IMR-90 (cell line): ENCODE measurements at regions not wholly inside any gene's neighbourhood (a gene's known extent, or its start where the extent isn't known, plus 50 kb on each side); places are given as distances from the start of the nearest gene placed in this dataset.
A peak's percentile ranks its signal among the peaks of the same experiment; 100 is the strongest.

ENCODE experiments used
- BHLHE40 ChIP-seq: fragments of 150-350 bp; IDR thresholded peaks from 2 replicates; pipeline ENCODE4 v1.6.1; 2016; ENCODE audit warnings: mild to moderate bottlenecking, low read depth, low read length
- CEBPB ChIP-seq: IDR thresholded peaks from 2 replicates; pipeline ENCODE4 v1.6.1; 2012; ENCODE audit warnings: low read depth, low read length, improper control_type of control experiment
- CTCF ChIP-seq: conservative IDR thresholded peaks from 2 replicates; pipeline ENCODE4 v1.5.1; 2012; ENCODE audit warnings: mild to moderate bottlenecking, low read depth, low read length, improper control_type of control experiment
- ELK1 ChIP-seq: fragments of 150-350 bp; IDR thresholded peaks from 2 replicates; pipeline ENCODE4 v1.6.1; 2016; ENCODE audit warnings: low read depth, mild to moderate bottlenecking, low read length, moderate library complexity, borderline replicate concordance
- FOS ChIP-seq: fragments of 150-350 bp; IDR thresholded peaks from 2 replicates; pipeline ENCODE4 v1.6.1; 2016; ENCODE audit warnings: low read depth, low read length
- MAFK ChIP-seq: IDR thresholded peaks from 2 replicates; pipeline ENCODE4 v1.6.1; 2012; ENCODE audit warnings: low read depth, low read length, improper control_type of control experiment
- MAZ ChIP-seq: IDR thresholded peaks from 2 replicates; pipeline ENCODE4 v1.6.1; 2012; ENCODE audit warnings: low read depth, mild to moderate bottlenecking, low read length, improper control_type of control experiment, moderate library complexity, borderline replicate concordance
- NFE2L2 ChIP-seq: fragments of 150-350 bp; IDR thresholded peaks from 2 replicates; pipeline ENCODE4 v1.6.1; 2016; ENCODE audit warnings: low read depth, mild to moderate bottlenecking, low read length
- POLR2A ChIP-seq: IDR thresholded peaks from 2 replicates; pipeline ENCODE4 v1.6.1; 2012; ENCODE audit warnings: mild to moderate bottlenecking, low read depth, low read length
- RAD21 ChIP-seq: IDR thresholded peaks from 2 replicates; pipeline ENCODE4 v1.6.1; 2012; ENCODE audit warnings: low read length, improper control_type of control experiment
- RFX5 ChIP-seq: IDR thresholded peaks from 2 replicates; pipeline ENCODE4 v1.8.0; 2012; ENCODE audit warnings: low read depth, mild to moderate bottlenecking, low read length, moderate library complexity
- SMC3 ChIP-seq: fragments of 150-350 bp; IDR thresholded peaks from 2 replicates; pipeline ENCODE4 v1.6.1; 2016; ENCODE audit warnings: low read depth, mild to moderate bottlenecking, antibody characterized with exemption, low read length, moderate library complexity

GRCh38 chr4:101596781-101597552 is 193.6 kb upstream of the BANK1 start:
- no peak for TF ChIP-seq POLR2A
- TF ChIP-seq SMC3 = no peak
- TF ChIP-seq CTCF = peak; percentile 21; the same call in 1 of the 2 replicates
- no peak for TF ChIP-seq RFX5
- no peak for TF ChIP-seq MAZ
- TF ChIP-seq ELK1 = no peak
- TF ChIP-seq FOS = no peak
- TF ChIP-seq CEBPB = no peak
- no peak for TF ChIP-seq BHLHE40
- TF ChIP-seq NFE2L2 = no peak
- no peak for TF ChIP-seq MAFK
- TF ChIP-seq RAD21 = no peak
